Choroid plexus epithelial cell (primary cell): ENCODE measurements at regions not wholly inside any gene's neighbourhood (a gene's known extent, or its start where the extent isn't known, plus 50 kb on each side); places are given as distances from the start of the nearest gene placed in this dataset.

Source experiments
- DNase-seq: peaks from one replicate; pipeline ENCODE4 v3.0.0-alpha.2; 2010; ENCODE audit warnings: low read depth
- H3K4me3 ChIP-seq: 2 replicates; pipeline ENCODE4 v1.5.1; 2011; ENCODE audit warnings: low read depth, mild to moderate bottlenecking, control low read depth, low read length, moderate library complexity
- CTCF ChIP-seq: conservative IDR thresholded peaks from 2 replicates; pipeline ENCODE4 v1.5.1; 2011; ENCODE audit warnings: low read depth, mild to moderate bottlenecking, control low read depth, inconsistent platforms, low read length, moderate library complexity

- no peak for TF ChIP-seq CTCF
- no peak for DNase-seq
- H3K4me3 ChIP-seq = no peak overlapping the region
Measured at GRCh38 chr15:83362706-83363105, 78.2 kb upstream of the BNC1 start.

- TF ChIP-seq CTCF = no peak
- DNase-seq = no peak
- H3K4me3 ChIP-seq = no peak overlapping the region
Measured at GRCh38 chr15:83364501-83364900, 80.0 kb upstream of the BNC1 start.

- peak overlapping the region; percentile 58 for H3K4me3 ChIP-seq
- no peak for TF ChIP-seq CTCF
- DNase-seq = peak; percentile 90
Measured at GRCh38 chr15:83365370-83365938, 81.0 kb upstream of the BNC1 start.

- no peak overlapping the region for H3K4me3 ChIP-seq
Measured at GRCh38 chr15:83372434-83372891, 74.7 kb upstream of the SH3GL3 start.

GRCh38 chr15:83378921-83379578 lies 68.1 kb upstream of the SH3GL3 start:
- no peak for DNase-seq
- TF ChIP-seq CTCF = no peak
- H3K4me3 ChIP-seq = no peak overlapping the region

More at GRCh38 chr15:83372434-83372891, 74.7 kb upstream of the SH3GL3 start:
- peak; percentile 33 for DNase-seq
- TF ChIP-seq CTCF = no peak

GRCh38 chr15:83379579-83379959 lies 67.6 kb upstream of the SH3GL3 start:
- DNase-seq = no peak
- TF ChIP-seq CTCF = no peak
- no peak overlapping the region for H3K4me3 ChIP-seq

GRCh38 chr15:83380059-83380458 lies 67.1 kb upstream of the SH3GL3 start:
- H3K4me3 ChIP-seq = no peak overlapping the region
- TF ChIP-seq CTCF = no peak
- no peak for DNase-seq
